ENCODE measurements at regions not wholly inside any gene's neighbourhood (a gene's known extent, or its start where the extent isn't known, plus 50 kb on each side); places are given as distances from the start of the nearest gene placed in this dataset.

DNA sequence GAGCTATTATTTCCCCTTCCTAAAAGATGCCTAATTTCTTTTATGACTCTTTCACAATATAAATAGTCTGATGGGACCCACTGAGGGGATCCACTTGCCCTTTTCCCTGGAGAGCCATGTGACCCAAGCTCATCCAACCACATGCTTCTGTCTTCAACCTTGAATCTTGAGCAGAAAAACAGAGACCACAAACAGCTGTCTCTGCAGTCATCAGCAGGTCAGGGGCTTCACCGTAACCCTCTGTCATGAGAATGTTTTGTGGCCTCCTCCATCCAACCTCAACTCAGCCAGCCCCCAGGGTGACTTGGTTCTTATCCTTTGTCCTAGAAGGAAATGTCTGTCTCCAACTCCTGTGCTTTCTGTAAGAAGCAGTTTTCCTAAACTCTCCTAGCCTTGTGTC, 129.6 kb upstream of the POU2AF2 start (continued):
- TF ChIP-seq ZNF341 (tag by site-specific recombination; IDR thresholded peaks at IDR 0.05; ENCODE audit: low read depth) (no peak), ZFP41 (tag by site-specific recombination; IDR thresholded peaks at IDR 0.05; ENCODE audit: borderline replicate concordance) (no peak), ZSCAN4 (tag by site-specific recombination; IDR thresholded peaks at IDR 0.05) (no peak), ZNF362 (tag by site-specific recombination; IDR thresholded peaks at IDR 0.05) (no peak), ZSCAN5A (tag by site-specific recombination; IDR thresholded peaks at IDR 0.05) (no peak), ZFHX2 (tag by site-specific recombination; conservative IDR thresholded peaks at IDR 0.05) (no peak)

DNA sequence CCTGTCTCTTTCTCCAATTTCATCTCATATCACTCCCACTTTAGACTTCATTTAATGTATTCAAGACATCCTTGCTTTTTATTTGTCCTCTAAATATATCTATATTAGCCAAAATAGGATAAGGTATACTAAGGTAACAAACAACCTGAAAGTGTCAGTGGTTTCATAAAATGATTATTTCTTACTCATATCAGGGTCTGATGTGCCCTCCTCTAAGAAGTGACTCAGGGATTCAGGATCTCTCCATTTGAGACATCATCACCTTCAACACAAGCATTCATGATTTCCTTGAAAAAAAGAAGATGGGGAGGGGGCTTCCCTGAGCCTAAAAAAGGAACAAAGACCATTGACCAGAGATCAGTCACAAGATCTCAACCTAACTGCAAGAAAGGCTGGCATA, 131.4 kb upstream of the POU2AF2 start:
- Histone ChIP-seq H3K9me3 (ENCODE audit: control insufficient read depth, insufficient read depth, low read depth, low read length) (no peaks in the 10 kb centered on the region), H3K36me3 (ENCODE audit: control insufficient read depth in 2 of 2, insufficient read depth in 1 of 2, low read length in 2 of 2) (no peaks in the 10 kb centered on the region), H3K27ac (ENCODE audit: extremely low read depth, low read depth, low read length) (no peak overlapping the region), H3K4me1 (ENCODE audit: control insufficient read depth, insufficient read depth, low read length) (no peaks in the 10 kb centered on the region), H3K4me3 (ENCODE audit: low read depth, low read length) (no peak overlapping the region)
- TF ChIP-seq ZNF184 (tag by site-specific recombination; IDR thresholded peaks at IDR 0.05) (no peak), CTCF (tag by site-specific recombination; IDR thresholded peaks at IDR 0.05) (no peak), KLF1 (tag by site-specific recombination; IDR thresholded peaks at IDR 0.05) (no peak), ZNF621 (tag by site-specific recombination; IDR thresholded peaks at IDR 0.05) (no peak), ZBTB17 (tag by site-specific recombination; IDR thresholded peaks at IDR 0.05) (no peak), ZNF146 (tag by site-specific recombination; IDR thresholded peaks at IDR 0.05) (no peak), ZBTB44 (tag by site-specific recombination; IDR thresholded peaks at IDR 0.05) (no peak), GFI1B (tag by site-specific recombination; IDR thresholded peaks at IDR 0.05) (no peak), ZXDB (tag by site-specific recombination; IDR thresholded peaks at IDR 0.05) (no peak), ZNF302 (tag by site-specific recombination; IDR thresholded peaks at IDR 0.05; ENCODE audit: low read depth) (no peak)
- TF ChIP-seq, protein P1, sequence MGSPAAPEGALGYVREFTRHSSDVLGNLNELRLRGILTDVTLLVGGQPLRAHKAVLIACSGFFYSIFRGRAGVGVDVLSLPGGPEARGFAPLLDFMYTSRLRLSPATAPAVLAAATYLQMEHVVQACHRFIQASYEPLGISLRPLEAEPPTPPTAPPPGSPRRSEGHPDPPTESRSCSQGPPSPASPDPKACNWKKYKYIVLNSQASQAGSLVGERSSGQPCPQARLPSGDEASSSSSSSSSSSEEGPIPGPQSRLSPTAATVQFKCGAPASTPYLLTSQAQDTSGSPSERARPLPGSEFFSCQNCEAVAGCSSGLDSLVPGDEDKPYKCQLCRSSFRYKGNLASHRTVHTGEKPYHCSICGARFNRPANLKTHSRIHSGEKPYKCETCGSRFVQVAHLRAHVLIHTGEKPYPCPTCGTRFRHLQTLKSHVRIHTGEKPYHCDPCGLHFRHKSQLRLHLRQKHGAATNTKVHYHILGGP (tag by site-specific recombination; IDR thresholded peaks at IDR 0.05) = no peak
- TF ChIP-seq, protein P2, sequence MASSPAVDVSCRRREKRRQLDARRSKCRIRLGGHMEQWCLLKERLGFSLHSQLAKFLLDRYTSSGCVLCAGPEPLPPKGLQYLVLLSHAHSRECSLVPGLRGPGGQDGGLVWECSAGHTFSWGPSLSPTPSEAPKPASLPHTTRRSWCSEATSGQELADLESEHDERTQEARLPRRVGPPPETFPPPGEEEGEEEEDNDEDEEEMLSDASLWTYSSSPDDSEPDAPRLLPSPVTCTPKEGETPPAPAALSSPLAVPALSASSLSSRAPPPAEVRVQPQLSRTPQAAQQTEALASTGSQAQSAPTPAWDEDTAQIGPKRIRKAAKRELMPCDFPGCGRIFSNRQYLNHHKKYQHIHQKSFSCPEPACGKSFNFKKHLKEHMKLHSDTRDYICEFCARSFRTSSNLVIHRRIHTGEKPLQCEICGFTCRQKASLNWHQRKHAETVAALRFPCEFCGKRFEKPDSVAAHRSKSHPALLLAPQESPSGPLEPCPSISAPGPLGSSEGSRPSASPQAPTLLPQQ (tag by site-specific recombination; IDR thresholded peaks at IDR 0.05) = no peak
- CTCF ChIA-PET = no interaction called here
- POLR2A ChIA-PET = no interaction called here
